ENCODE measurements at regions not wholly inside any gene's neighbourhood (a gene's known extent, or its start where the extent isn't known, plus 50 kb on each side); places are given as distances from the start of the nearest gene placed in this dataset.

DNA sequence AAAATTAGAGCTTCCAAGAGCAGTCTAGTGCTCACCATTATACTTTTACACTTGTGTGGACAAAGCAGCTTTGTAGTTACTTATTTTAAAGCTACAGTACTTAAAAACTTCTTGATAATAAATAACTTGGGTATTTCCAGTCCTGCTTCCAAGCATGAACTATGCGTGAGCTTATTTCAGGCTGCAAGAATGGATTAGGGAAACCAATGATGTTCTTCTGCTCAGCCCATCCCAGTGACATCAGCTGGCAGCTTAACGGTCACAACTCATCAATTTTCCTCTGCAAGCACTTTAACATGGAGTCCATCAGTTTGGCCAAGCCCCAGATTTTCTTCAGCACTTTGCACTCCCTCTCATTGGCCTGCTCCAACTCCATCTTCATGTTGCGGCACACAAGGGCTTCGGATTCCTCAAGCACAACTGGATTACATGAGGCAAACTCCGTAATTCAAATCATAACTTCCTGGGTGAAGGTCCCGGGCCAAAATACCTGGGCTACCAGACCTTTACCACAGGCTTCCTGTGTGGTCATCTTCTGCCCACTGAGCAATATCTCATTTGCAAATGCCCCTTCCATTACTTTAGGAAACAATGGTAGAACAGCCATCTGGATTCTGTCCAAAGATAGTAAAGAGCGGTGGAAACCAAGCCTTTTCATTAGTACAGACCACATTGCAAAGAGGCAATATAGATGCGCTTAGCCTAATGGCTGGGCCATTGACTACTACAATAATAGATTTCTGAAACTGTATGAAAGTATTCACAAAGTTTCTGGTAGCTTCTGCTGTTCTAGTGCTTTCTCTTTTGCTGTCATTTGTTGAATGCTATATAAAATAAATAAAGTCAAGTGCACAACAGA is 87.5 kb upstream of the DAZL start:
- DNase-seq (ENCODE audit: low read depth), result no peak
- TF ChIP-seq, protein P1, sequence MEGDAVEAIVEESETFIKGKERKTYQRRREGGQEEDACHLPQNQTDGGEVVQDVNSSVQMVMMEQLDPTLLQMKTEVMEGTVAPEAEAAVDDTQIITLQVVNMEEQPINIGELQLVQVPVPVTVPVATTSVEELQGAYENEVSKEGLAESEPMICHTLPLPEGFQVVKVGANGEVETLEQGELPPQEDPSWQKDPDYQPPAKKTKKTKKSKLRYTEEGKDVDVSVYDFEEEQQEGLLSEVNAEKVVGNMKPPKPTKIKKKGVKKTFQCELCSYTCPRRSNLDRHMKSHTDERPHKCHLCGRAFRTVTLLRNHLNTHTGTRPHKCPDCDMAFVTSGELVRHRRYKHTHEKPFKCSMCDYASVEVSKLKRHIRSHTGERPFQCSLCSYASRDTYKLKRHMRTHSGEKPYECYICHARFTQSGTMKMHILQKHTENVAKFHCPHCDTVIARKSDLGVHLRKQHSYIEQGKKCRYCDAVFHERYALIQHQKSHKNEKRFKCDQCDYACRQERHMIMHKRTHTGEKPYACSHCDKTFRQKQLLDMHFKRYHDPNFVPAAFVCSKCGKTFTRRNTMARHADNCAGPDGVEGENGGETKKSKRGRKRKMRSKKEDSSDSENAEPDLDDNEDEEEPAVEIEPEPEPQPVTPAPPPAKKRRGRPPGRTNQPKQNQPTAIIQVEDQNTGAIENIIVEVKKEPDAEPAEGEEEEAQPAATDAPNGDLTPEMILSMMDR (IDR thresholded peaks at IDR 0.05; ENCODE audit: low read length, missing control alignments), result no peak
- H3K4me3 ChIP-seq (replicated peaks; ENCODE audit: low read depth, low read length), result no peak overlapping the region

DNA sequence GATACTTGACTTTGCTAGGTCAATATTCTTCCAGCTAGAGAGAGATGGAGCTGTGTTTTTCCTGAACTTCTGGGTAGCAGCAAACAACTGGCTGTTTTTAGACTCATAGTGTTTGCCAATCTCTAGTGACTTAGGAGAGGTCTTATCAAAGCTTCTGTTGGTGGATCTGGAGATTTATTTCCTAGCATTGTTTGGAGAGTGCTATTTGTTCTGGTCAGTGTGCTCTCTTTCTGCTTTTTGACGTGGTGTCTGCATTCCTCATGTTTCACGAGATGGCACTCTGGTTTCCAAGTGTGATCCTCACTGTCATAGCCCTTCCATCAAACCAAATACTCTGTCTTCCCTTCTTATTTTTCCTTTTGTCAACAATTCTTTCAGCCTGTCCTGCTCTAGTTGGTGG is 88.6 kb upstream of the DAZL start:
- TF ChIP-seq, protein P1 (IDR thresholded peaks at IDR 0.05; ENCODE audit: low read length, missing control alignments), result no peak
- no peak overlapping the region for H3K4me3 ChIP-seq (replicated peaks; ENCODE audit: low read depth, low read length)
- peak; percentile 51 for DNase-seq (ENCODE audit: low read depth)

DNA sequence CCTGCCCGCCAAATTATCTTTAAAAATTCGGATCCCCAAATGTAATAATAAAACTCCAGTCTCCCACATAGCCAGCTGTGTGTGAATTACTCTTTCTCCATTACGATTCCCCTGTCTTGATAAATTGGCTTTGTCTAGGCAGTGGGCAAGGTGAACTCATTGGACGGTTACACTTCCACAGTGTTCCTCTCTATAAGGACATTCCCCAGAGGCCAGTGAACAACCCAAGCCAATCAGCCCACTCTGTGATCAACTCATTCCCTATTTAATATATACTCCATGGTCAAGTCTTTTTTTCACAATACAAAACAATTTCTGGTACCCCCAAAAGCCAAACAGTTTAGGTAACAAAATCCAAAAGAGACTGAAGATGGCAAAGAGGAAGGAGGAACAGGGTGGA is 90.5 kb upstream of the DAZL start:
- no peak for DNase-seq (ENCODE audit: low read depth)
- H3K4me3 ChIP-seq (replicated peaks; ENCODE audit: low read depth, low read length), result no peak overlapping the region
- TF ChIP-seq, protein P1 (IDR thresholded peaks at IDR 0.05; ENCODE audit: low read length, missing control alignments), result no peak

DNA sequence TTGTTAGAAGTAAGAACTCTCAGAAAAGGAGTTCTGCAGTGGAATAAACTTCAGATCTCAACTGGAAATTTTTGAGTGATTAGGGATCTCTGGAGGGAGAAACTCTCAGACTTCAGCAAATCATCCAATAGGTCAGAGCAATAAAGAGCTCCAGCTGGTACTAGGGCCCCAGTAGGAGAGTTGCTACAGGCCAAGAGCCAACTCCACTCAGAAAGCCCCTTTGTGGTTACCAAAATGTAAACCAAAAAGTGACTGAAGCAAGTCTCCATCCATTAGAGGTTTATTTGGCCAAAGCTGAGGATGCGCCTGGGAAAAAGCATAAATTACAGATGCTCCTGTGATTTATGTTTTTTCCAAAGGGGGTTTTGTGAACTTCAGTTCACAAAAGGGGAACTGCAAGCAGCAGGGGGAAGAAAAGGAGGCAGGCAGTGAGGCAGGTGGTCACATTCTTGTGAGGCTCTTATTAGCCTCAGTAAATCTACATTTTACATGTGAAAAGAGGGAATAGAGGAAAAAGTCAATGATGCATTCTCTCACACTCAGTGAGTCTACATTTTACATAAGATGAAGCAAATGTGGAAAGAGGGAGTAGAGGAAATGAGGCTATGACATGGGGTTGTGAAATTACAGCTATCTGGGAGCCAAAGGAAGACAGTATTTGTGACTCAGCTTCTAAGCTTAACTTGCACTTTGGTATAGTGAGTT is 92.4 kb upstream of the DAZL start:
- peak; percentile 87 for DNase-seq (ENCODE audit: low read depth)
- TF ChIP-seq, protein P1 (IDR thresholded peaks at IDR 0.05; ENCODE audit: low read length, missing control alignments), result no peak
- H3K4me3 ChIP-seq (replicated peaks; ENCODE audit: low read depth, low read length), result no peak overlapping the region

DNA sequence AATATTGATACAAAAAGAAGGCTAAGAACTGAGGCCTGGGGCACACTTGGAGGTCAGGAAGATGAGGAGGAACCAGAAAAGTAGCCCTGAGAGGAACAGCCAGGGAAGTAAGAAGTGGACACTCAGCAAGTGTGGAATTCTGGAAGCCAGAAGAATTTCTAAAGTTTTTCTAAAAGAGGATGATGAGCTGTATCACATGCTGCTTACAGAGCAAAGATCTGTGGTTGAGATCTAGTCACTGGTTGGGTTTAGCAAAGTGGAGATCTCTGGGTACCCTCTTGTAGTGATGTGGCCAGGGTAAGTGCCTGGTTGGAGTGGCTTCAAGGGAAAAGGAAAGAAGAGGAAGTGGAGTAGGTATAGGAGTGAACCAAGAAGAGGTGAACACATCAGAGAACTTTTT is 95.4 kb upstream of the DAZL start:
- no peak overlapping the region for H3K4me3 ChIP-seq (replicated peaks; ENCODE audit: low read depth, low read length)
- no peak for DNase-seq (ENCODE audit: low read depth)
- TF ChIP-seq, protein P1 (IDR thresholded peaks at IDR 0.05; ENCODE audit: low read length, missing control alignments), result no peak

DNA sequence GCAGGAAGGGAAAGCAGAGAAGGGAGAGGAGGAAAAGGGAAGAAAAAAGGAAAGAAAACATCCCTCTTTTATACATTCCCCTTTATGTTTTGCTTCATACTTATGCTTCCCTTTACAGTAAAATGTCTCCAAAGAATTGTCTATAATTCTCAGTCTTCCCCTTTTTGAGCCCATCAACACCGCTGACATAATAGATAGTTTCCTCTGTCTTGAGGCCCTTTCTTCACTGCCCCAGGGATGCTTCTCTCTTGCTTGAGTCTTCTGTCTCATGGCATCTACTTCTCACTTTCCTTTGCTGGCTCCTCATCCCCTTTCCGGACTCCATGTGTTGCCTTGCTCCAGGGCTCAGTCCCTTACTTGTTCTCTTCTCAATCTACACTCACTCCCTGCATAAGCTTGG is 99.7 kb upstream of the DAZL start:
- DNase-seq (ENCODE audit: low read depth), result no peak
- TF ChIP-seq, protein P1 (IDR thresholded peaks at IDR 0.05; ENCODE audit: low read length, missing control alignments), result no peak
- H3K4me3 ChIP-seq (replicated peaks; ENCODE audit: low read depth, low read length), result no peak overlapping the region
